ENCODE measurements at regions not wholly inside any gene's neighbourhood (a gene's known extent, or its start where the extent isn't known, plus 50 kb on each side); places are given as distances from the start of the nearest gene placed in this dataset.

DNA sequence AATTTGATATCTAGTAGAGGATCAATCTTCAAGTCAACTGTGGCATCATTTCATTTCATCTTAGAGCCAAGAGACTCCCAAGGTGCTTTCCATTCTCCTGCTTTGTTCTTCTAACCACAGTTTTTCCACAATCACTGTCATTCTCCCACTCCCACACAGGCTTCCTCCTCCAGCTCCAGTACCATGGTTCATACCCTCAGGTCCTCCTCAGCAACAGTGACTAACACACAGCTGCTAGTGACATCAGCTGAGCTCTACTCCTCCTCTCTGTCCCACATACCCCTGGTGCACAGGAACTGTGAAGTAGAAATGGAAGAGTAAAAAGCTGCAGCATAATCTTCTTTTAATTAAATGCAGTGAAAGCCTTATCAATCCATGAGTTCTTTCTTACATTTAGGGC lies 200.2 kb upstream of the DPH6 start:
- POLR2A ChIA-PET (ENCODE audit: unreplicated experiment), result interaction anchor here (0.8 kb wide), 1 partner anchor 1465 kb away, joined by 3 read pairs; no protein-coding TSS in a partner anchor
- Histone ChIP-seq H3K4me3 (no peak overlapping the region), H3F3A (ENCODE audit: insufficient read depth, low read depth) (no peaks in the 10 kb centered on the region), H3K79me2 (ENCODE audit: low read depth) (no peaks in the 10 kb centered on the region), H3K4me1 (replicated peaks; ENCODE audit: insufficient read depth) (no peaks in the 10 kb centered on the region), H3K27me3 (ENCODE audit: insufficient read depth, low read depth) (no peaks in the 10 kb centered on the region), H3K9me3 (ENCODE audit: insufficient read depth, low read depth) (no peaks in the 10 kb centered on the region), H3K9me2 (ENCODE audit: insufficient read depth) (no peaks in the 10 kb centered on the region), H3K36me3 (ENCODE audit: low read depth) (no peaks in the 10 kb centered on the region), H4K20me1 (ENCODE audit: insufficient read depth) (no peaks in the 10 kb centered on the region), H2AFZ (no peak overlapping the region), H3K27ac (no peak overlapping the region), H3K4me2 (no peak overlapping the region)
- intact Hi-C loops (cut with micrococcal nuclease; ENCODE audit: unreplicated experiment), result no loop called here
- DNase-seq, result no peak
- CTCF ChIA-PET, result no interaction called here
- BruUV-seq (replicated peaks), result no TSS peak
- no peak for TF ChIP-seq EZH2 (IDR thresholded peaks at IDR 0.05; ENCODE audit: low read depth)
- TF ChIP-seq, protein P1, sequence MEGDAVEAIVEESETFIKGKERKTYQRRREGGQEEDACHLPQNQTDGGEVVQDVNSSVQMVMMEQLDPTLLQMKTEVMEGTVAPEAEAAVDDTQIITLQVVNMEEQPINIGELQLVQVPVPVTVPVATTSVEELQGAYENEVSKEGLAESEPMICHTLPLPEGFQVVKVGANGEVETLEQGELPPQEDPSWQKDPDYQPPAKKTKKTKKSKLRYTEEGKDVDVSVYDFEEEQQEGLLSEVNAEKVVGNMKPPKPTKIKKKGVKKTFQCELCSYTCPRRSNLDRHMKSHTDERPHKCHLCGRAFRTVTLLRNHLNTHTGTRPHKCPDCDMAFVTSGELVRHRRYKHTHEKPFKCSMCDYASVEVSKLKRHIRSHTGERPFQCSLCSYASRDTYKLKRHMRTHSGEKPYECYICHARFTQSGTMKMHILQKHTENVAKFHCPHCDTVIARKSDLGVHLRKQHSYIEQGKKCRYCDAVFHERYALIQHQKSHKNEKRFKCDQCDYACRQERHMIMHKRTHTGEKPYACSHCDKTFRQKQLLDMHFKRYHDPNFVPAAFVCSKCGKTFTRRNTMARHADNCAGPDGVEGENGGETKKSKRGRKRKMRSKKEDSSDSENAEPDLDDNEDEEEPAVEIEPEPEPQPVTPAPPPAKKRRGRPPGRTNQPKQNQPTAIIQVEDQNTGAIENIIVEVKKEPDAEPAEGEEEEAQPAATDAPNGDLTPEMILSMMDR (conservative IDR thresholded peaks at IDR 0.05), result no peak

DNA sequence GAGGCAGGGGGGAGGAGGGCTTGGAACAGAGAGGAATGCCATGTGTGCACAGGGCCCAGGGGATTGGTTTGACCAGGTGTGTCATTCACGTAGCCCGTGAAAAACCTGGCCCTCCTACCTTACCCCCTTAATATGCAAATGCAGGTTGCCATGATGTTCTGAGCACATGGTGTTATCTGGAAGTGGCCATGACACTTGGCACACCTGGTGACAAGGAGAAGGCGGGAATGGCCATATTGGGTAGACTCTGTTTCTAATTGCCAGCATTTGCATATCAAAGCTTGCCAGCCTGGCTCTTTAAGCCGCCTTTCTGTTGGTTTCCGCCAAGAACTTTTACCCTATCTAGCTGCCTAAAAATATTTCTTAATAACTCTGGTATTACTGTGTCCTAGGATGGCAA lies 202.1 kb upstream of the DPH6 start:
- Histone ChIP-seq H2AFZ (no peak overlapping the region), H3K27ac (no peak overlapping the region), H3K79me2 (ENCODE audit: low read depth) (no peaks in the 10 kb centered on the region), H3K9me2 (ENCODE audit: insufficient read depth) (no peaks in the 10 kb centered on the region), H3K4me1 (replicated peaks; ENCODE audit: insufficient read depth) (no peaks in the 10 kb centered on the region), H3K36me3 (ENCODE audit: low read depth) (no peaks in the 10 kb centered on the region), H3K27me3 (ENCODE audit: insufficient read depth, low read depth) (no peaks in the 10 kb centered on the region), H3F3A (ENCODE audit: insufficient read depth, low read depth) (no peaks in the 10 kb centered on the region), H3K9me3 (ENCODE audit: insufficient read depth, low read depth) (no peaks in the 10 kb centered on the region), H4K20me1 (ENCODE audit: insufficient read depth) (no peaks in the 10 kb centered on the region), H3K4me2 (no peak overlapping the region), H3K4me3 (no peak overlapping the region)
- no peak for DNase-seq
- no peak for TF ChIP-seq EZH2 (IDR thresholded peaks at IDR 0.05; ENCODE audit: low read depth)
- TF ChIP-seq, protein P1 (conservative IDR thresholded peaks at IDR 0.05), result no peak
- ChIA-PET CTCF (no interaction called here), POLR2A (ENCODE audit: unreplicated experiment) (no interaction called here)
- intact Hi-C loops (cut with micrococcal nuclease; ENCODE audit: unreplicated experiment), result no loop called here
- no TSS peak for BruUV-seq (replicated peaks)

DNA sequence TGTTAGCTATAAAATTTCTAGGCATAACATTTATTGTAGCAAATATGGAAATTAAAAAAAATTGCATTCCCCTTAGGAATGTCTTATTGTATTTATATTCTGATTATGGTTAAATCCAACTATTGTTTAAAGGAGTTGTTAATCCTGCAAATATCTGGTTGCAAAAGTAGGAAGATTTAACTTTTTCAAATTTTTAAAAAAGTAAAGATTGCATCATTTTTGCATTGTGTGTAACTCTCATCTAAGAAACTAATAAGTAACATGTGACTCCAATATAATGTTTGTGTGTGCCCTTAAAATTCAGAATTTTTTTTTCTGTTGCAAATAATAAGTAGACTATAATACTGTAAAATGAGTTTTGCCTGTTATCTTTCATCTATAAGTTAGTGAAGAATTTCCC lies 204.1 kb upstream of the DPH6 start:
- no peaks in the 10 kb centered on the region for H3K36me3 ChIP-seq (ENCODE audit: low read depth)
- DNase-seq, result no peak
- no peaks in the 10 kb centered on the region for H3F3A ChIP-seq (ENCODE audit: insufficient read depth, low read depth)
- TF ChIP-seq EZH2 (IDR thresholded peaks at IDR 0.05; ENCODE audit: low read depth), result no peak
- TF ChIP-seq, protein P1 (conservative IDR thresholded peaks at IDR 0.05), result no peak
- H3K27me3 ChIP-seq (ENCODE audit: insufficient read depth, low read depth), result no peaks in the 10 kb centered on the region
- H2AFZ ChIP-seq, result no peak overlapping the region
- no TSS peak for BruUV-seq (replicated peaks)
- H3K27ac ChIP-seq, result no peak overlapping the region
- no peaks in the 10 kb centered on the region for H3K9me3 ChIP-seq (ENCODE audit: insufficient read depth, low read depth)
- no peak overlapping the region for H3K4me2 ChIP-seq
- no peaks in the 10 kb centered on the region for H3K79me2 ChIP-seq (ENCODE audit: low read depth)
- CTCF ChIA-PET, result no interaction called here
- H3K4me1 ChIP-seq (replicated peaks; ENCODE audit: insufficient read depth), result no peaks in the 10 kb centered on the region
- POLR2A ChIA-PET (ENCODE audit: unreplicated experiment), result no interaction called here
- no peaks in the 10 kb centered on the region for H4K20me1 ChIP-seq (ENCODE audit: insufficient read depth)
- H3K9me2 ChIP-seq (ENCODE audit: insufficient read depth), result no peaks in the 10 kb centered on the region
- intact Hi-C loops (cut with micrococcal nuclease; ENCODE audit: unreplicated experiment), result loop anchor here (2.0 to 10.0 kb wide), 2 partner anchors 623 to 755 kb away; no protein-coding TSS in a partner anchor
- no peak overlapping the region for H3K4me3 ChIP-seq

Data from PC-9 (cell line).